Activated naive CD8-positive, alpha-beta T cell treated with anti-CD3 and anti-CD28 coated beads, Interleukin-2, amount 50 U/mL, for 16 hours (primary cell): ENCODE measurements at regions not wholly inside any gene's neighbourhood (a gene's known extent, or its start where the extent isn't known, plus 50 kb on each side); places are given as distances from the start of the nearest gene placed in this dataset.
A peak's percentile ranks its signal among the peaks of the same experiment; 100 is the strongest.

ENCODE experiments used
- DNase-seq: peaks from one replicate; pipeline ENCODE4 v3.0.0-alpha.2; 2020; ENCODE audit warnings: low read depth, low spot score

DNA sequence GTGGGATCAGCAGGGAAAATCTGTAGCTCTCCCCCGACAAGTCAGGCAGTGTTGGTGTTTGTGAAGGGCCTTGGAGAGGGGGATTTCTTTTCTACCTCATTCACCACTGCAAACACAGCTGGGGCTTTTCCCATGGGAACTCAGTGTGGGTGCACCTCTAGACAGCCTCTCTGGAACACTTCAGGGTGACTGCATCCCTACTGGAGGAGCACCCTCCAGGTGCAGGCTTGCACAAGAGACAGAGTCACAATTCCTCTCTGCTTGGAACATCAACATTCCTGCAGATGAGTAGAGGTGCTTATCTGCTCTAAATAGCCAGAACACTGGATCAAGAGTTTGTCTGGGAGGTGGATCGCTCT lies 72.7 kb upstream of the AKAP13 start:
- DNase-seq, result no peak

DNA sequence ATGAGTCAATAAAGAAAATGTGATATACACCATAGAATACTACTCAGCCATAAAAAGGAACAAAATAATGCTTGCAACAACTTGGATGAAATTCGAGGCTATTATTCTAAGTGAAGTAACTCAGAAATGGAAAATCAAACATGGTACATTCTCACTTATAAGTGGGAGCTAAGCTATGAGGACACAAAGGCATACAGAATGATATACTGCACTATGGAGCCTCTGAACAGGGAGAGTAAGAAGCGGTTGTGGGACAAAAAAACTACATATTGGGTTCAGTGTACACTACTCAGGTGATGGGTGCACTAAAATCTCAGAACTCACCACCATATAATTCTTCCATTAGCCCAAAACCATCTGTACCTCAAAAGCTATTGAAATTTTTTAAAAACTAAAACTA lies 68.8 kb upstream of the AKAP13 start:
- no peak for DNase-seq

DNA sequence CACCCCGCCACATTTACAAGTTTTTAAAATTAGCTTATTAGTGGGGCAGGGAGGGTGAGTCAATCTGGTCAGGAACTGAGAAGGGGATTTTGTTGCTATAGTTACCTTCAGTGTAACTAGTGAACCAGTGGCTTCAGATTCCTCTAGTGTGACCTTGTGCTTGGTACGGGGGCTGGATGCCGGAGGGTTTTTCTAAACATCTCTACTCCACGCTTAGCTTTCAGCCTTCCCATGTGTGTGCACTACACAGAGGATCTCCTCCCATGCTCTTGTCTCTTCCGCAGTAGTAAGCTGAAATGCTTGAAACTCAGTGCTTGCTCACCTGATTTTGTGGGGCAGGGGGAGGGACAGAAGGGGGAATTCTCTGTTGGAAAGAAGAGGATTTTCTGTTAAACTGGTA lies 67.9 kb upstream of the AKAP13 start:
- DNase-seq, result no peak

DNA sequence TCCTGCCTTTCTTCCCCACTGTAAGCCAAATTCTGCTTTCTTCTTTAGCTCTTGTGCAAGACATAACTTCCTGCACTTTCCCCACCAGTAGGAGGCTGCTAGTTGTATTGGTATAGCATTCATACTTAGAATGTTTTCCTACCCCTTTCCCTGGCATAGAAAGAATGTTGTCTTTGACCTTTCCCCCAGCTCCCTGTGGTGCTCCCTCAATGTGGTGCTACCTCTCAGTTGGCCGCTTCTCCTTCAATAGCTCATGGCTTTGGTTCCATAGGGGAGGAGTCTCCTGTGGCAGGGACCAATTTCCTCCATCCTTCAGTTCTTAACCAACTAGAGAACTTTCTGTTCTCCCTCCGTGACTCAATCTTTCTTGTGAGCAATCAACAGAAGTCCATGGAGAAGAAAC lies 67.5 kb upstream of the AKAP13 start:
- DNase-seq, result no peak

DNA sequence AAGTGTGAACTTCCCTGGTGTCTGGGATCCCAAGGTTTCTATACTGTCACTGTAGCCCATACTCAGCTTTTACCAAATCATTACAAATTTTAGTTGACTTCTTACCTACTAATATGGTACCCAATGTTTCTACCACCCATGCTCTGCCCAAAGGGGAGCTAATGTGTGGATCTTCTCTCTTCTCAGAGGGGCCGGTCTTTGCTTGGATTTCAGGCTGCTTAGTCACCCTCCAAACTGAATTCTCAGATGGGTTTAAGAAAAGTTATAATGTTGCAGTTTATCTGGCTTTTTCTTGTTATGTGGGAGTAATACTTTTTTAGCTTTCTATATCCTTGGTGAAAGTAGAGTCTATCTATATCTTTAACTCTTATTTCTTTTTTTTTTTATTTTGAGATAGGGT lies 67.1 kb upstream of the AKAP13 start:
- no peak for DNase-seq

DNA sequence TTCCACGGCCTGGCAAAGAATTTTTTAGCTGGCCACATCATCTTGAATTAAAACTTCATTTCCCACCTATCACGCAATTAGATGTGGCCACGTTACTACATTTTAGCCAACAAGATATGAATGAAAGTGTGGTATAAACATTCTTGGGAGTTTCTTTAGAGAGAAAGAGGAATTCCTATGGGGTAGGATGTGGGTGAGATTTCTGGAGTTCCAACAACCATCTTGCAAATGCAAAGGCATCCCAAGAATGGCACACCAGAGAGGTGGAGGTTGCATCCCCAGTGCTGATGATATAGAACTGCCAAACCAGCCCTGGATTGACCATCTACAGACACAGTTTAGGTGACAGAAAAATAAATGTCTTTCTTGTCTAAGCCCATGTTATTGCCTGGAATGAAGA lies 66.3 kb upstream of the AKAP13 start:
- no peak for DNase-seq

DNA sequence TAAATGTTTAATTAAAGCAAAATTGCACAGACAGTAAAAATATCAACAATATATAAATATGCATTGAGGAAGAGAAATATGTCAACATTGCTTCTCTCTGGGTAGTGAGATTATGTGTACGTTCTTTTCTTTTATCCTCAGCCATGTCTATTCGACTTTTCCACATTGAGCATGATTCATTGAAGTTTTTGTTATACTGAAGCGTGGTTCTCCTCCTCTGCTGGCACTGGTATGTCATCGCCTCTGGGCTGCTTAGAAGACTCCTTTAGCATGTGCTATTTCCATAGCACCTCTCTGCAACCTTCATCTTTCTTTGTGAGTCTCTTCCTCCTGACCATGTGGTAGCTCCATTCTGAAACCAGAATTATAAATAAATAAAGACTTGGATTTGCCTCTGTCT lies 65.8 kb upstream of the AKAP13 start:
- no peak for DNase-seq

DNA sequence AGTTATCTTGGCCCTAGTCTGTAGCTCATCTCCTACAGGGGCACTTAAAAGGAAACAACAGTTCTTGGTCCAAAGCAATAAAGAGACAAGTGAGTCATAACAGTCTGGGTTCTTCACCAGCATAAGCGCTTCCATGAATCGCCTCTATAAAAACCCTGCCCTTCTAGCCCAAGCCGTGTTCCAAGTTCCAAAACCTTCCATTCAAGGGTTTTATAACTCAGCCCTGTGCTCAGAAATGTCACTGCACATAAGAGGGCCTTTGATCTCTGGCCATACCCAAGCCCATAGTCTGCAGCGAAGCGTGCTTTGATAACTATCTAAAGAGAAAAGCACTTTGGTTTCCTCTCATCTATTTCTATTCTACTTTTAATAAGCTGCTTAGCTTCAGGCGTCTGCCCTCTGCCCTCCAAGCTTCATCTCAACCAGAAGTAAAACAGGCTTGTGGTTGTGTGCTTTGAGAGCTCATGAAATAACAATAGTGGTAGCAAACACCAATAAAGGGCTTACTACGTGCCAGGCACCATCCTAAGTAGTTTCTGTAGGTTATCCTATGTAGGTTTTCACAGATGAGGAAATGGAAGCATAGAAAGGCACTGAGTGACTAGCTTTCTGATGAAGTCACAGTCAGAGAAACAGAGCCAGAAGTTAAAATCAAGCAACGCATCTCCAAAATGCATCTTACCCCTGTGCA lies 64.0 kb upstream of the AKAP13 start:
- no peak for DNase-seq

DNA sequence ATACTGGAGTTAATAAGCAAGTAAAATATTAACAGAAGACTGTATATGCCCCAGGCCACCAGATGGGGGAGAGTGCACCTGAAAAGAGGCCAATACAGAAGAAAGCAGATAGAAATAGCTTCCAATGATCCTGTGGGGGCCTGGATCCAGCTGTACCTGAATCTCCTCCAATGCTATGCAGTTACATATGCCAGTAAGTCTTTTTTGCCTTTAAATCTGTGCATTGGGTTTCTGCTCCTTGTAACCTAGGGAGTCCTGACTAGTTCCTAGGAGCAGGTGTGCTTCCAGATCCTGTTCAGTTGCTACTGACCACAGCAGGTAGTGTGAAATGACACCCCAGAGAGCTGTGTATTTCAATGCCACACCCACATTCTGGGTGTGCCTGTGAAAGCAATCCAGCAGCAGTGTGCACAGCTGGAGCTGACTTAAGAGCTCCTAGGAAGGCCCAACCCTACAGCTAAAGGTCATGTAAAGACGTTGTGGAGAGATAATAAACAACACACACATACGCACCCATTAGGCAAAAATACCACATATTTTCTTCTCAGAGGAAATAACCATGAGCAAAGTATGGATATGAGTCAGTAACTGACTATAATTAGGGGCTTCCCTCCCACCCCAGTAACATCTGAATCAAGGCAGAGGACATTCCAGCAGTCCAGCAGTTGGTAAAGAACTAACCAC lies 62.2 kb upstream of the AKAP13 start:
- no peak for DNase-seq

DNA sequence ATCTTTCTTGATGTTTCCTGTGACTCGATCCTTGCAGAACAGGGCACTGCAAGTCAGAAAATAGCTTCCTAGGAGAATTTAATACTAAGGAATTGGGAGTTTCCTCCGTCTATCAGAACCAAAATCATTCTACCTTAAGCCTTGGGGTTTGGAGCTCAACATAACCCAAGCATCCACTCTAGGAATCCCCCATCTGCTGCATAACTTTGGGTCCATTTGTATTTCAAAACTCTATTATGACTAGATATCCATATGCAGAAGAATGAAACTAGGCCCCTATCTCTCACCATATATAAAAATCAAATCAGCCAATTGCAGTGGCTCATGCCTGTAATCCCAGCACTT lies 61.7 kb upstream of the AKAP13 start:
- DNase-seq, result no peak

DNA sequence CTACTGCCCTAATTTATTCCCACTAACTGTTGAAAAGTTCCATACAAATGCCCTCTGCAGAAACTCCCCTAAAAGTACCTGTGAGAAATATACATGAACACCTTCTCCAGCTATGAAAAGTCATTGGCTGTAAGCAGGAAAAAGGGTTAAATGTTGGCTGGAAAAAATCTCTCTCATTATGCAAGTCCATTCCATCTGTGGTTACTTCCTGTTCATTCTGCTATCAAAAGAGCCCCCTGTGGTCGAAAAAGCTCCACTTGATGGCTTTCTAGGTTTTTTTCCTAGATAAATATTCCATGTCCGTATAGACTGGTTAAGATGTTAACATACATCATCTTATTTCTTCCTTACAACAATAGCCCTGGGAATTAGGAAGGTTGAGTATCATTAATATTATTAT lies 56.2 kb upstream of the AKAP13 start:
- no peak for DNase-seq

DNA sequence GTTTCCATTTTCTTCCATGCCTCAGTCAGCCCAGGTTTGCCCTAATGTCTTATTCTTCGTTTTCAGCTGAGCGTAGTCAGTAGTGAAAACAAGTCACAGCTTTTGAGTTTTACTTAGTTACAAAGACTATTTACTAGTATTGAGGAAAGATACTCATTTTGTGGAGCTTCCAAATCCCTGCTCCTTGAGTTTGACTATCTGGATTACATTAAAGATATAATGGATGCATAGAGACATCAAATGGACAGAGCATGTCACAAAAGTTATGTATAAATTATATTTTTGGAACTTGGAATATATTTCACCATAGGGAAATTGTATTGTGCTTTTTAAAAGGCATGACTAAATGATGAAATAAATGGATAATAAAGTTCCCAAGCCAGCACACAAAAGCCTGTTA lies 54.6 kb upstream of the AKAP13 start:
- DNase-seq, result no peak

DNA sequence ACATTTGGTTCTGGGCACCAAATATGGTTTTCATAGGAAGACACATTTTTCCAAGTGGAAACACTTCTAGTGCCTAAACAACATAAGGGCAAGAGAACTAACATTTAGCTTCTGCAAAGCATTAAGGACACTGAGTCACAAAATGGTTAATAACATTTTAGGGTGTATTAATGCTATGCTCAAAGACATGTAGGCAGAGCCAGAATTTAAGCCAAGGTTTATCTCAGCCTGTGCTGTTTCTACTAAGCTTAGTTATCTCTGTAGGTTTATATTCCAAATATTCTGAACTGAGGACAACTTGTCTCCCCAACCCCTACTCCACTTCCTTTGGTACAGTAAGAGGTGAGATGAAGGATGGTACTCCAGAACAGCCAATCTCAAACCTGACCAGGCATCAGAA lies 54.1 kb upstream of the AKAP13 start:
- DNase-seq, result no peak

DNA sequence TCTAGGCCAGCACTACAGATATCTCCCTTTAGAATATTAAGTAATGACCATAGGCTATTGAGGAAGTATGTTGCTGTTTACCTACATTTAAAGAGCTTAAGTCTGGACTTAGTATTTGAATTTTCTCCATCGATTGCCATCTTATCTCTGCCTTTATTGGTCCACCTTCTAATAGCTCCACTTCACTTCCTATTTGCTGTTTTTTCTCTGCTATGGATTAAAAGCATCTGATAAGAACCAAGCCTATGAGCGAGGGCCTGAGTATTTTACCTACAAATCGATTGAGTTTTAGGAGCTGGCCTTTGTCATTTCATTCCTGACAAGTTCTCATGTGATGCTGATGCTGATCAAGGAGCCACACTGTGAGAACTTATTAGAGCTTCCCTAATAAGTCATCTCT lies 52.6 kb upstream of the AKAP13 start:
- no peak for DNase-seq

DNA sequence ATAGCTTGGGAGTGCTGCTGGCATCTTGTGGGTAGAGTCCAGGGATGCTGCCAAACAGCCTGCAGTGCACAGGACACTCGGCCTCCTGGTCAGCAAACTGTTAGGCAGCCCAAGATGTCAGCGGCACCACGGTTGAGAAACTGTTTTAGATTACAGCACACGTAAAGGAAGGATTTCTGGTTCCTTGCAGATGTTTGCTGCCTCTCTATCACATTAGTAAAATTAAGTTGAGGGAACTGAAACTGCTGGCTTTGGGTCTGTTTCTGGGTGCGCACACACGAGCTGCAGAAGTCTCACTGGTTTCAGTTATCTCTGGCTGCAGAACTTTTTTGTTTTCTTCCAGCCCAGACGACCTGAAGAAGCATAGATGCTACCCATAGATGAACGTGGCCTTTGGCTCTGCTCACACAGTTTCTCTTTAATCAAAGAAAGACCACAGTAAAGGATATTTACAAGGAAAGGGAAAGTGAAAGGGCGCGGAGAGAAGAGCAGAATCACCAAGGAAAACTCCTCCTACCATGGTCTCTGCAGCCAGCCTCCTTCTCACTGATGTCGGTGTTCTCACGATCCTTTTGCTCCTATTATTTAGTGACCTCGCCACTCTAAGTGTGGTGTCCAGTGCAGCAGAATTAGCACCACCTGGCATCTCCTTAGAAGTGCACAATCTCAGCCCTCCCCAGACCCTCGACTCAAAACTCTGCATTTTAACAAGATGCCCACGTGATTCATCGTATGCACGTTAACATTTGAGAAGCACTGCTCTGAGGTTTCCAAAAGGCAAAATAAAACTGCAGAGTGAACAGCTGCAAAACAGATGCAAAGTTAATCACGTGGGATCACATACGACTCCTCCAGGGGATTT lies 50.6 kb upstream of the AKAP13 start:
- DNase-seq, result peak; percentile 7
